Right ventricle myocardium inferior (tissue), 1 donor: ENCODE measurements at regions not wholly inside any gene's neighbourhood (a gene's known extent, or its start where the extent isn't known, plus 50 kb on each side); places are given as distances from the start of the nearest gene placed in this dataset.

Experiments
- ATAC-seq: fragments of 200-7000 bp; cut with Tn5 transposase; one replicate; pipeline ENCODE4 v1.9.1; 2020; ENCODE audit warnings: mild to moderate bottlenecking, moderate library complexity
- DNase-seq: peaks from one replicate; pipeline ENCODE4 v3.0.0; 2021; ENCODE audit errors: missing footprints
- intact Hi-C: fragments of 100-400 bp; cut with DNase I; formaldehyde crosslinking; loops from one replicate; pipeline ENCODE4 v1.11.0; 2022
- donor health status: DM: no; HTN: yes; CAD: no; lungs with severe emphysema.

DNA sequence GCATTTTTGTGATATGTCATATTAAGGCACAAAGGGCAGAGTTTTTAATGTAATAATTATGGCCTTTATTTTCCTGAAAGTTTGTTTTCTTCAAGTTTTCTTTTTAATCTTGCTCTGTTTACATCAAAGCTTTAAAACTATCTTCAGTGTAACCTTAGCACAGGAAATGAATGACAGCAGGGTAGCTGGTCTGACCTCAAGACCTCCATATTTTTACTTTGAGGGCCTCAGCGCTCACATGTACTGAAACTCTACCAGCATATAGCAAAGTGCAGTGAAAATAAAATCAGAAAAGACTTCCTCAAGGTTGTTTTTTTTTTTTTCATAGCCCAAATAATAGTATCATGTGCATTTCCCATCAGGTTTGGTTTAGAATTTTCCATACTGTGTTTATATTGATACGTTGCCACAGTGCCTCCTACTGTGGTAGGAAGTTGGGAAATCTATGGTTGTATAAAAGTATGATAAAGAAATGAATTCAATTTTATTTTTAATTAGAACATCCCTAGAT is 163.4 kb downstream of the UBE2E3 start:
- intact Hi-C loops = no loop called here
- ATAC-seq = no peak
- DNase-seq = no peak

DNA sequence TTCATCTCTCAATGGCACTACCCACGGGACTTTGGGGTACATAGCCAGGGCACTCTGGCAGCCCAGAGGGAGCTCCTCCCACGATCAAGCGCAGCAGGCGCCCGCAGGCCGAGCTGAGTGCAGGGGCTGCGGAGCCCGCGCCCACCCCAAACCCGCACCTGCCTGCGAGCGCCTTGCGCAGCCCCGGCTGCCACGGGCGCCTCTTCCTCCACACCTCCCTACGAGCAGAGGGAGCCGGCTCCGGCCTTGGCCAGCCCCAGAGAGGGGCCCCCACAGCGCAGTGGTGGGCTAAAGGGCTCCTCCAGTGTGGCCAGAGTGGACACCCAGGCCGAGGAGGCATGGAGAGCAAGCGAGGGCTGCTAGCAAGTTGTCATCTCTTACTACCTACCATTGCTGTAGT is 165.2 kb downstream of the UBE2E3 start:
- DNase-seq (no peak), ATAC-seq (no peak)
- intact Hi-C loops = no loop called here

DNA sequence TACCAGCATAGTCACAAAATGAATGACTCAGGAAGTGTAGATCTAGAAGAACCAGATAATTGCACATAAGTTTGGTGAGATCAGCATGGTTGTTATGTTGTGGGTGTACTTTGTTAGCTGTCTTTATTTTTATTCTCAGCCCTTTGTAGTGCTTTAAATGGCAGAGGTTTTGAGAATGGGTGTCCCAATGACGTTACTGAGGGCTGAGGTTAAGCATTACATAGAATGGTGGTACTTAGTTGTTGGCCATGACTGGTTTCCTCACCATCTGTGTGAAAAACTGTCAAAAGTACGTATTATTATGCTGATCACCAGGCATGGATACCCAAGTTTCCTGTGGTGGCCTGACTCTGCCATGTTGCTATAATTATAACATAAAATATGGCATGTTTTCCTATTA is 165.8 kb downstream of the UBE2E3 start:
- ATAC-seq (no peak), DNase-seq (no peak)
- intact Hi-C loops = no loop called here

DNA sequence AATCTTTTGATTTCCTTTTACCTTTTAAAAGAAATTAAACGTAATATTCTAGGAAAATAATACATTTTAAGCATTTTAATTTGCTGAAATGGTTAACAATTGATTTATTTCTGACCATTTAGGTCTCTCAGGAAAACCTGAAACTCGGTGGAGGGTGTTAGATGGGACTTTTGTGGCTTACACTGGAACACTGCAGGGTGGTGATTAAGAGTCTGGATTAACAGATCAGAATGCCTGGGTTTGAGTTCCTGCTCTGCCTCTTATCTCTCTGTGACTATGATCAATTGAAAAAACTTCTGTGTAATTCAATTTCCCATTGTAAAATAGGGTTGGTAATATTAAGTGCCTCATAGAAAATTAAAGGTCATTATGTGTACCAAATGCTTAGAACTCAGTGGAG is 168.7 kb downstream of the UBE2E3 start:
- ATAC-seq (no peak), DNase-seq (no peak)
- intact Hi-C loops = no loop called here

DNA sequence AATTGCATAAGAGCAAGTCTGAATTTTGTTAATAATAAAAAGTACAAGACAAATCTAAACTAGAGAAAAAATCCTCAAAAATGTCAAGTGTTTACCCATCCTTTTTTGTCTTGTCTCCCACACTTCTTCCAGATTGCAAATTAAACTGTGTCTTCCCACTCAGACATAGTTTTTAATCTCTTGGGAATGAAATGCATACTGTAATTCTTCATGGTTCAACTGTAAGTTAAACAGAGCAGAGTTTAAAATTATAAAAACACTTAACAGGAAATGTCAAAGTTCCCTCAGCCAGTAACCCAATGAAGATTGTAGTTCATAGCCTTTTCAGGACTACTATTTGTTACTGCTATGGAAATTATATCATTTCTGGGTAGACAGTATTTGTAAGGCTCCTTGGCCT is 171.8 kb downstream of the UBE2E3 start:
- intact Hi-C loops = no loop called here
- DNase-seq (no peak), ATAC-seq (no peak)

DNA sequence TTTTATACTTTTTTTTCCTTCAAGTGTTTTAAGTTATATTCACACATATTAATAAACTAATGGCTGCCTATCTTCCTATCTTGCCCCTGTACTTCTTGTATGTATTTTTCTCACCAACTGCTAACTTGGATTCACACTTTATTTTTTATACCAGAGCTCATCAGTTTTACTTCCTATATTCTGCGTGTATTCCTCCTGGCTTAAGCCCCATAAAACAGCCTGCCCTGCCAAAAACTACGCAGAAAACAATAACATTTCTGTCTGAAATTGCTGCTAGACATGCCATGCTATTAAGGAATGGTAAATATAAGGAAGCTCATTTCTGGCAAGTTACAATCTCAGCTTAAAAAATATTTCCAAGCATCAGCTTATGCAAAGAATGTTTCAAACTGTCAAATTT is 172.3 kb downstream of the UBE2E3 start:
- intact Hi-C loops = no loop called here
- ATAC-seq = no peak
- DNase-seq = no peak

DNA sequence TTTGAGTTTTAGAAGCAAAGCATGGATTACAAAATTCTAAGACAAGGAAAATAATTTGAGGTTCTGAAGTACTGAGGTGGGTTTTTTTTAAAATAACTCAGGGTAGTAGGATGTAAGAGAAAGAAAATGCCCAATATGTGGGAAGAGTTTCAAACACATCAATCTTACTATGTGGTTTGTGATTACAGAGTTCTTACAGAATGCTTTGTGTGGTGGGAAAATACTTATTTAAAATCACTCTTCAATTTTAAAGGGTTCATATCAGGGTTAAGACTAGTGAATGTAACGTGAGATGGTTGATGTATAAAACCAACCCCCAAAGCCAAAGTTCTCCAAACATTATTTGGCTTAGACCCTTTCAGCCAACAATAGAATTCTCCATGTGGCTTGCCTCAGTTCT is 173.5 kb downstream of the UBE2E3 start:
- intact Hi-C loops = no loop called here
- DNase-seq (no peak), ATAC-seq (no peak)

DNA sequence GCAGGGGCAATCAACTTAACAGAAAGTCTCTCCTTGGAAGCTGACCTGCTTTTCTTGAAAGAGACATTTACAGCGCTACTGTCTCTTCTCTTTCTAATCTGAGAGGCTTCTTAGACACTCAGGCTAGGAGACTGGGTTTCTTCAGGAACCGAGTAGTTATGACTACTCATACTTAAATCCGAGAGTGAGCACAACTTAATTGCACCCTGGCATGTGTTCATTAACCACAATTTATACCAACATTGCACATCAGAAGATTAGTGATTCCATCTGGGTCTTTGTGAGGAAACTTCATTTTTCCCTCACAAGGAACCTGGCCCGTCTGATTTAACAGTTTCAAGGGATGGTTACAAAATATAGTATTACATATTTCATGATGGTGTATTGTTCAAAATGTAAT is 176.9 kb downstream of the UBE2E3 start:
- no peak for DNase-seq
- intact Hi-C loops = no loop called here
- no peak for ATAC-seq

DNA sequence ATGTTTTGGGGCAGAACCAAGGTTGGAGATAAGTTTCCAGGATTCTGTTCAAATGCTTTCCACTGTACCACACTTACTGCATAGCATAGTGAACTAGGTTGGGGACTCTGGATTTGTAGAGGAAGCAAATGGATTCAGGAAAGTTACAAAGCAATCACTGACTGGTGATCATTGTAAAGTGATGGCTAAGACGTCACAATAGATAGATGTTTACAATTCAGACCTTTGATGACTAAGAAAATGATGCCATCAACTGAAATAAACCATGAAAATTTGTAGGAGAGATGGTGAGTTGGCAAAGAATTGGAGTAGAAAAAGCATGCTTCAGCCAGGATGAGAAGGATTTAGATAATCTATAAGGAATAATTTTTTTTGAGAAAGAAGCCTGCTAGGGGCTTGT is 178.0 kb downstream of the UBE2E3 start:
- intact Hi-C loops = no loop called here
- no peak for DNase-seq
- ATAC-seq = no peak

DNA sequence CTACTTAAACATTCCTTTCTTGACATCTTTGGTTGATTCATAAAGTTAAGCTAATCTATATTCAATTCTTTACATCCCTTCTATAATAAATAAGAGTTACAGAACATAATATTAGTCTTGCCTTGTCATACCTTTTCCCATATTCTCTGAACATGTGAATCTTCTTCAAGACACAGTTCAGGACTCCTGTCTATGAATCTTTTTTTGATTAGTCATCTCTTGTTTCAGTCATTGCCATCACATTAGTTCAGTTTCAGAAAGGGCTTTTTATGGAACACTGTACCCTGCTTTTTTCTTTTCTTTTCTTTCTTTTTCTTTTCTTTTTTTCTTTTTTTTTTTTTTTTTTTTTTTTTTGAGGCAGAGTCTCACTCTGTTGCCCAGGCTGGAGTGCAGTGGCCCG is 181.2 kb downstream of the UBE2E3 start:
- intact Hi-C loops = no loop called here
- no peak for ATAC-seq
- no peak for DNase-seq

DNA sequence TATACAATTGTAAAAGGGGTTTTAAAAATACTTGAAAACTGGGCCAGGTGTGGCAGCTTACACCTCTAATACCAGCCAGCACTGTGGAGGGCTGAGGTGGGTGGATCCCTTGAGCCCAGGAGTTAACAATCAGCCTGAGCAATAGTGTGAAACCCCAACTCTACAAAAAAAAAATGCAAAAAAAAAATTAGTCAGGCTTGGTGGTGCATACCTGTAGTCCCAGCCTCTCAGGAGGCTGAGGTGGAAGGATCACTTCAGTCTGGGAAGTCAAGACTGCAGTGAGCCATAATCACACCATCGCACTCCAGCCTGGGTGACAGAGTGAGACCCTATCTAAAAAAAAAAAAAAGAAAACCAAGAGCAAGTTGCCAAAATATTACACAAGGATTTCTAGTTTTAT is 182.7 kb downstream of the UBE2E3 start:
- no peak for DNase-seq
- intact Hi-C loops = no loop called here
- ATAC-seq = no peak

DNA sequence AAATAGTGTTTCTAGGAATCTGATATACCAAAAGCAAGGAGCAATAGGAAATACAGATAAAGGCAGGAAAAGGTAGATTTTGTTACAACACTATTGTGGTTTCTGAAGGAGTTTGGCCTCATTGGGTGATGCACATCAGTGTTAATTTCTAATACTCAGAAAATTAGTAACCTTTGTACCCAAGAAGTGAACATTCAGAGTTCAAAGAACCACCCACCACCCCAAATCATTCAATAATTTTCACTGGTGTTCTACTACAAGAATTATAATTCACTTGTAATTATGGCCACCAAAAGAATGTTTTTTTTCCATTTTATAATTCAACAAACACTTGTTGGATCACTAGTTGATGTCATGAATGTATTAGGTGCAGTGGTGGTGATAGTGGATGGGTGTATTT is 183.3 kb downstream of the UBE2E3 start:
- DNase-seq (no peak), ATAC-seq (no peak)
- intact Hi-C loops = no loop called here

DNA sequence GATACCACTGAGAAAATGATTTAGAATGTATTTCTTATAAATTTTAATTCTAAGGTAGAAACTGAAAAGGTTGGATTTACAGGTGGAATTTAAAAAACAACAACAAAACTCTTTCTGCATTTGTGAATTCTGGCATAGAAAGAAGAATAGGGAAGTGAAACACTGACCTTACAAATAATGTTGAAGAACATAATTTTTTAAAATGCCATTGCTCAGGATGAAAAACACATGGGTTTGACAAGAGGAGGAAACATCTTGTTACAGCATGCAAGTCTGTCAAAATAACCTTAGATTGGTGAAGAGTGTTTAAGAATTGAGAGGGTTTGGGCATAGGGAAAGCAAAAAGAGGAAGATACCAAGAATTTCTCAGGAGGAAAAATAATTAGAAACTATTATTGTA is 184.3 kb downstream of the UBE2E3 start:
- intact Hi-C loops = no loop called here
- ATAC-seq (no peak), DNase-seq (no peak)

DNA sequence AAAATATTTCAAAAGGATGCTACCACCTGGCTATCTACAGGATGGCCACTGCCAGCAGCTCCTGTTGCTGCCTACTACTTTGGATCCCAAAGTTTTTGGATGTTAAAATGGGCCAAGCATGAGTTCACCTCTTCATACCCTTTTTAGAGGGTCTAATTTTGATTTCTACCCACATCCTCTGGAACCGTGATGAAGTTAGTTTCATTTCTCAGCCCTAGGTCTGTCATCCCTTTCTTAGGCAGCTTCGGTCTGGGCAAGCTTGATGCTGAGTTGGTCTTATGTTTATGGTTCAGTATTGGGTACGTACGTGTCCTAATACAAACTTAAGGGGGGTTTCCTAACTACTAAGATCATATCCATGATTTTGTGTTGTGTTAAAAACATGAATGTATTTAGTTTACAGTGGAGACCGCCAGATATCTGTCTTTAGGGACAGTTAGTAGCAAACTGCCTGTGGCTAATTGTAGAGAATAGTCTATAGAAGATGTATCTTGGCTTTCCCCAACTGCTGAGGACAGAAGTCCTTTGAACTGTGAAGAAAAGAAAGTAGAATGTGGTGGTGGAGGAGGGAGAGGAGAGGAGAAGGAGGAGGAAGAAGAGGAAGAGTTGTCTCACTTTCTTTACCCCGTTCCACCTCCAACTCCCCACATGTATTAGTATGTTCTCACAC is 184.9 kb downstream of the UBE2E3 start:
- DNase-seq (no peak), ATAC-seq (no peak)
- intact Hi-C loops = no loop called here

DNA sequence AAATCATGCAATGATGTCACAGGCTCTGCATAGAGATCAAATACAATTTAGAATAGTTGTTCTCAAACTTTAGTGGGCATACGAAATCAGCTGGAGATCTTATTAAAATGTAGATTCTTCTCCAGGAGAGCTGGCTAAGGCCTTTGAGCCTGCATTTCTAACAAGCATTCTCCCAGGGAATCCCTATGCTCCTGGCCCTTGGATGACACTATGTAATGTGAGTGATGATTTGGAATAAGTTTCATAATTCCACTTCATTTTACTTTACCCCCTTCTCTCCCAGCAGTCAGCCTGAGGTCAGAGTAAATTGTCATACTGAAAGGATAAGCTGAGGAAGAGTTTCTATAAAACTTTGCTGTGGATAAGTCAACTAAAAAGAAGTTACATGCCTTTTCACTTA is 189.1 kb downstream of the UBE2E3 start:
- ATAC-seq = no peak
- no peak for DNase-seq
- intact Hi-C loops = no loop called here

DNA sequence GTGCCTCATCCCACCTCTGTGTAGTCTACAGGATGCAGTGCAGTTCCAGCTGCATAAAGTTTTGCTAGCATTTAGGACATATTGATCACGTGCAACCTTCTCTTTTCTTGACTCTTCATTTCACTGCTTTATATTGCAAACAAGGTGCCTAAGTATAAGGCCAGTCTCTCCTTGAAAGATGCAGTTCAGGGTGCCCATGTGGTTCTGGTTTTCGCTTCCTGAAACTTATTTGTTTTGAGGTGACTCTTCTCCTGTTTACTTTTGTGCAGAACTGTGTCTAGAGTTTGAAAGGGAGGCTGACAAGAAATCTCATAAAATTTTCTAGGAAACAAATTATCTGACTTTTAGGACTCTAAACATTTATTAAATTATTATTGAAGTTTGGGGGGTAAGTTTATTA is 189.9 kb downstream of the UBE2E3 start:
- no peak for DNase-seq
- ATAC-seq = no peak
- intact Hi-C loops = no loop called here

DNA sequence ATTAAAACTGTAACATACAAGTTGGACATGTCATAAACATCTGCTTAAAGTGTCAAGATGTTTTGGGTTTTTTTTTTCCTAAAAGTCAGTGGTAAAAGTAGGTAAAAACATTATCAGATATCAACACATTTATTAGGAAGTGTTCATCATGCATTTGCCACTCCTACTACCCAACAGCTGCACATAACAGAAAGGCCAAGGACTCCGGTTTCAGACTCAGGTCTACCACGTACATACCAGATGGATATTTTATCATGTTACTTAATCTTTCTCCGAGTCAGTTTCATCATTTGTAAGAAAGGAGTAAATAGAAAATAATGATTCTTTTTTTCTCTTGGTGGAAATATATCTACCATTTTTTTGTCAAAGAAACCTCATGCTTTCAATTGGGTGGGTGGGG is 192.3 kb downstream of the UBE2E3 start:
- intact Hi-C loops = no loop called here
- ATAC-seq (no peak), DNase-seq (no peak)

DNA sequence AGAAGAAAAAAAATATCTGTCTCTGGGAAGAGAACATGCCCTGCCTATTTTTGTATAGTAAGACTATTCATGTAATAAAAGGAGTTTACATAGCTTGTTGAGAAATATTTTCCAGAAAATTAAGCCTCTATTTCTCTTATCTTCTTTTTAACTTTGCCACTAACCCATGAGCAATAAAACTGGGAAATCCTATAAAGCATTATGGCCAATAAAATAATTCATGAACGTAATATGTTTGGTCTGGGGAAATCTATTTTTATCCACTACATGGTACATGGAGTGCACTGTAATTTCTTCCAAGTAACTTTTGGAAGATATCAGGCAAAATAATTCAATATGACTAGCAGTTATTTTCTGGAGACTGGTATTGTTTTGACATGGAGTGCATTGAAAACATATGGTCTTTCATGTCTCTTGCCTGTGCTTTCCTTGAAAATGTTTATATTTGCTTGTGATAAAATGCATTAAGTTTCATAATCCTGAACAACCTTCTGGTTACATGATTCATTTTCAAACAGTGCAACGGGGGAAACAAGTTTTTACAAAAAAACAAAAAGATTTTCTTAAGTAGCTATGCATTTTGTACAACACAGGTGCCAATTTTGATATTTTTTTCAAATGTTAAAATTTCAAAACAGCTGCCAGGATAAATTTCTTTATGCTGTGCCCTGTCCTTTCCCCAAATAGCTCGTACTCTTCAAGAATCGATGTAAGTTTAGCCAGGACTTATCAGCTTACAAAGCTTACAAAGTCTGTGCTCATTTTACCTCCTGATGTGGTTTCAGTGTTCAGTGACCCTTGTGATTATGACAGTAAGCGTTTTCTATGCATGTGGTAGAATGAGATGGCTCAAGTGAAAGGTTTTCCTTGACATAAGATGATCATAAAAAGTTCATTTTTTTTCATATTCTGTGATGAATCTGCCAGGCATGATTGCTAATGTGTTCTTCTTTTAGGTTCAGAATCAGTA is 194.5 kb downstream of the UBE2E3 start:
- intact Hi-C loops = no loop called here
- DNase-seq = no peak
- ATAC-seq = no peak

DNA sequence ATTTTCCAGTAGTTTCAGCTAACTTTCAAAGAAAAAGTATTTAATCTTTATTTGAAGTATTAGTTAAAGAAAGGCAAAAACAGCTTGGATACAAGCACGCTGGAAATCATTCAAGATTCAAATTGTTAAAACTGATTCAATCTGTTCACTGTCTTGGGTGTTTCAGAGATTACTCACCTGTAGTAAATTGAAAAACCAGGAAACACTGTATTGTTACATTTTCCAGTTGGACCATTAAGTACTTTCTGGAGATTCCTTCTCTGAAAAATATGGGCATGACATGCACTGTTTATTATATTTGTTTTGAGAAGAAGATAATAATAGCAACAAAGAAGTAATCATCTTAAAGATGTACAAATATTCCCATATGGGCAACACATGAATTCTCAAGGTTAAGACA is 196.1 kb downstream of the UBE2E3 start:
- intact Hi-C loops = no loop called here
- DNase-seq (no peak), ATAC-seq (no peak)

DNA sequence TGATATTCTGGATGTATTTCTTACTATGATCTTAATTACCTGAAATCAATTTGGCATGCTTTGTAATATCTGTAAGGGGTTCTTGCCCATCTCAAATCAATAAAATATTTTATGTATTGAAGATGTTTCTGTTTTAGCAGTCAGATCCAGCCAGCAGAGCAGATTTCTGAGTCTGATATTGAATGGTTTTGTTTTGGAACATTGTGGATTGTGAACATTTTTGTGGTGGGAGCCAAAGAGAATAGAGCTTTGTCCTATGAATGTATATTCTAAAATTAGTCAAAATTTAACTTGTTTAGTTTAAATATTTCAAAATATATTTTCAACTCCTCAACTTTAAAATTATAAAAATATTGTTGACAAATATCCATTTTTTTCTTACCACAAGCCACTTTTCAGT is 197.0 kb downstream of the UBE2E3 start:
- DNase-seq (no peak), ATAC-seq (no peak)
- intact Hi-C loops = no loop called here
